Large intestine (tissue), 3 donors: ENCODE measurements at regions not wholly inside any gene's neighbourhood (a gene's known extent, or its start where the extent isn't known, plus 50 kb on each side); places are given as distances from the start of the nearest gene placed in this dataset.

ENCODE experiments used
- DNase-seq, 2 donors: peaks; one replicate each; pipeline versions ENCODE4 v3.0.0 to v3.0.0-alpha.2; 2013
- H3K27ac ChIP-seq: one replicate; pipeline ENCODE4 v1.5.1; 2013; ENCODE audit warnings: low read length
- H3K27me3 ChIP-seq: 2 replicates; pipeline ENCODE4 v1.6.1; 2013; ENCODE audit warnings: low read length; ENCODE audit not compliant: control insufficient read depth, insufficient read depth
- H3K36me3 ChIP-seq: 2 replicates; pipeline ENCODE4 v1.6.1; 2013; ENCODE audit warnings: low read length; ENCODE audit not compliant: control insufficient read depth, insufficient read depth
- H3K4me1 ChIP-seq: one replicate; pipeline ENCODE4 v1.6.1; 2013; ENCODE audit warnings: low read length; ENCODE audit not compliant: control insufficient read depth, insufficient read depth
- H3K4me3 ChIP-seq: one replicate; pipeline ENCODE4 v1.5.1; 2013; ENCODE audit warnings: low read length
- H3K9me3 ChIP-seq: one replicate; pipeline ENCODE4 v1.6.1; 2013; ENCODE audit warnings: mild to moderate bottlenecking, low read depth, low read length, moderate library complexity; ENCODE audit not compliant: control insufficient read depth
- whole genome bisulfite sequencing: methylation state at CpG from one replicate; pipeline ENCODE4 v1.1.5; 2013; ENCODE audit warnings: low lambda C conversion rate; ENCODE audit not compliant: insufficient coverage; 5-methylcytosine and 5-hydroxymethylcytosine counted together

DNA sequence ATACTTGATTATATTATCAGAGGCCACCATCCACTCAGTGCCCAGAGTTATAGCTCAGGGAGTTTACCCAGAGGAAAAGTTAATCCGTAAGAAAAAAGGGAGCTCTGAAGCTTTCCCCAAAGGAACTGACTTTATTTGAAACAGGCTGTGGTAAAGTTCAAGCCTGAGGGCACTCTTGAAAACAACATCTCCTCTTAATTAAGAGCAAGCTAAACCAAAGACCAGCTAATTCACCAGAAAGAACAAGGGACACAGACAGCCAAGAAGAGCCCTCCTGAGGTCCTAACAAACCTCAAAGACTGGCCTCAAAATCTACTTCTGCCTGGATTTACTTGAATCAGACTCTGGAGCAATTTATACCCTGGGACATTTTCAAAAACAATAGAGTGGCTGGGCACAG lies 159.6 kb upstream of the CHST15 start:
- 60% methylated on average over 1 of the region's 1 CpG for WGBS
- no peak for DNase-seq
- Histone ChIP-seq H3K4me3 (no peak overlapping the region), H3K27me3 (no peaks in the 10 kb centered on the region), H3K27ac (no peak overlapping the region), H3K9me3 (no peaks in the 10 kb centered on the region), H3K4me1 (no peaks in the 10 kb centered on the region), H3K36me3 (no peaks in the 10 kb centered on the region)

GRCh38 chr10:124252097-124252715 lies 158.8 kb upstream of the CHST15 start:
- H3K4me1 ChIP-seq, result no peaks in the 10 kb centered on the region
- no peak overlapping the region for H3K27ac ChIP-seq
- H3K27me3 ChIP-seq, result no peaks in the 10 kb centered on the region
- H3K36me3 ChIP-seq, result no peaks in the 10 kb centered on the region
- no peak overlapping the region for H3K4me3 ChIP-seq
- H3K9me3 ChIP-seq, result no peaks in the 10 kb centered on the region
- 90% methylated on average over 2 of the region's 8 CpGs for WGBS
- no peak for DNase-seq

DNA sequence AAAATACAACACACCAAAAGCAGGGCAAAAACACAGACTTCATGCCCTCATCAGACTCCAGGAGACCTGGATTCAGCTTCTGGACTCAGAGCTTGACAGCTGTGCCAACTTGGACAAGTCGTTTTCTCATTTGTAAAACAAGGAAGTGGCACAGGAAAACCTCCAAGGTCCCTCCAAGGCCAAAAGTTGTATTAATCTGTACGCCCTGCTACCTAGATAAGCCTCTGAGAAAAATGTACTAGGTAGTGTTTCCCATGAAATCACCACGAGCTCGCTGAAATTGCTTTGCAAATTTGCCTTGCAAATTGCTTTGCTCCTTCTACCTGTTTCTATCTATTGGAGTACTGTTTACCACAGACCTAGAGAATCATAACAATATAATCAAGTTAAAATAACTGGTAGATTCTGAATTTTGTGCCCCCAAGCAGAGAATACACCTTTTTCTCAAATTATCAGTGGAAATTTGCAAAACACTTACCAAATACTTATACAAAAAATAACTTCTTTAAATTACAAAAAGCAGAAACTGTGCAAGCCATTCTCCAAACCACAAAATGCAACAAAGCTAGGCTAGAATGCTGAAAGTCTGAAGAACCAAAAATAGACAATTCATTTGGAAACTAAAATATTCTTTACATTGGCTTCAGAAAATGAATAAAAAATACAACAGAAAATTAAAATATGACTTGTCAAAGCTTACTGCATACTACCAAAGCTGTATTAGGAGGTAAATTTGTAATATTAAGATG lies 158.1 kb upstream of the CHST15 start:
- Histone ChIP-seq H3K27ac (no peak overlapping the region), H3K27me3 (no peaks in the 10 kb centered on the region), H3K4me1 (no peaks in the 10 kb centered on the region), H3K36me3 (no peaks in the 10 kb centered on the region), H3K4me3 (no peak overlapping the region), H3K9me3 (no peaks in the 10 kb centered on the region)
- DNase-seq, result no peak
- no CpG with 5 or more reads among the region's 4 CpGs for WGBS

DNA sequence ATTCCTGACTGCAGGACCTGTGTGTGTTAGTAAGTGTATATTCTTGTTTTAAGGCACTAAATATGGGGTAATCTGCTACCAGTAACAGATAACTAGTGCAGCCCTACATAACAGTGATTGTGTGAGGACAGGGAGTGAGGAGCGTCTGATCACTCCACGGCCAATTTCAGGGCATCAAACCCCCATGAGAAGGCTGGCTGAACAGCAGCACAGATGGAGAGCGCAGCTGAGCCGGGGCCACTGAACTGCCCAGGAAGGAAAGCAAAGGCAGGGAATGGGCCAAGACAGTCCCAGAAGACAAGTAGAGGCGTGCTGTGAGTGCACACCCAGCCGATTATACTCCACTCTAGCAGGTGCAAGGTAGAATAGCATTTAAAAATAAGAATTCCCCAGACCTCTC lies 157.1 kb upstream of the CHST15 start:
- H3K9me3 ChIP-seq, result no peaks in the 10 kb centered on the region
- DNase-seq, result no peak
- no CpG with 5 or more reads among the region's 6 CpGs for WGBS
- no peak overlapping the region for H3K4me3 ChIP-seq
- H3K27me3 ChIP-seq, result no peaks in the 10 kb centered on the region
- H3K36me3 ChIP-seq, result no peaks in the 10 kb centered on the region
- no peaks in the 10 kb centered on the region for H3K4me1 ChIP-seq
- H3K27ac ChIP-seq, result no peak overlapping the region

DNA sequence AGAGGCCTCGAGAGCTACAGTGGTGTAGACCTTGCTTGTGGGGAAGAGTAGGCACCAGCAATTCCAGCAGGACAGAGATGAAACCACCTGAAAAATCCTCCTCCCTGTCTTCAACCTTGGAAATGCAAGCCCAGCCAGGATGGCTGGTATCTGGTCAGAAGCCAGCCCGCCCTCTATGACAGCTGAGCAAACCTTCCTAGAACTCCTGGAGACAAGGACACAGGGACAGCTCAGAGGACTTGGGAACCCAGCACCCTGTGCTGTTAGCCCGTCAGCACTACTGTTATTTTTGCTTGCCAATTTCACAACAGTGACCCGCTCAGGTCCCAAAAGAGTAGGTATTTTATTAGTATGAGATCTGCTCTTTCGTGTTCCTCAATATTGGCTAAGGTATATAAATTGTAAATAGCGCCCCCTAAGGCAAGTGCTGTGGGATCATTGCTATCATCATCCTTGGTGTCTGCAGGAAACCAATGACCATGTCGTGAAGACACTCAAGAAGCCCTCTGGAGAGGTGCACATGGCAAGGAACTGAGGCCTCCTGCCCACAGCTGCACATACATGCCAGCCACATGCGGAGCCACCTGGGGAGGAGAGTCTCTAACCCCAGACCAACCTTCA lies 156.5 kb upstream of the CHST15 start:
- no peak for DNase-seq
- H3K36me3 ChIP-seq, result no peaks in the 10 kb centered on the region
- no peaks in the 10 kb centered on the region for H3K4me1 ChIP-seq
- WGBS, result no CpG with 5 or more reads among the region's 8 CpGs
- H3K4me3 ChIP-seq, result no peak overlapping the region
- no peak overlapping the region for H3K27ac ChIP-seq
- H3K9me3 ChIP-seq, result no peaks in the 10 kb centered on the region
- H3K27me3 ChIP-seq, result no peaks in the 10 kb centered on the region

GRCh38 chr10:124249196-124249595 lies 155.8 kb upstream of the CHST15 start:
- WGBS, result no CpG with 5 or more reads among the region's 6 CpGs
- Histone ChIP-seq H3K4me3 (no peak overlapping the region), H3K4me1 (no peaks in the 10 kb centered on the region), H3K27ac (no peak overlapping the region), H3K27me3 (no peaks in the 10 kb centered on the region), H3K9me3 (no peaks in the 10 kb centered on the region), H3K36me3 (no peaks in the 10 kb centered on the region)
- DNase-seq, result no peak

- Histone ChIP-seq H3K4me1 (no peaks in the 10 kb centered on the region), H3K9me3 (no peaks in the 10 kb centered on the region), H3K27ac (no peak overlapping the region), H3K4me3 (no peak overlapping the region), H3K36me3 (no peaks in the 10 kb centered on the region), H3K27me3 (no peaks in the 10 kb centered on the region)
- DNase-seq, result no peak
- no CpG with 5 or more reads among the region's 18 CpGs for WGBS
These were observed 155.0 kb upstream of the CHST15 start for GRCh38 chr10:124248056-124249045.

GRCh38 chr10:124245806-124246440 lies 152.5 kb upstream of the CHST15 start:
- no peak overlapping the region for H3K27ac ChIP-seq
- H3K27me3 ChIP-seq, result no peaks in the 10 kb centered on the region
- H3K4me1 ChIP-seq, result no peaks in the 10 kb centered on the region
- H3K4me3 ChIP-seq, result no peak overlapping the region
- WGBS, result no CpG with 5 or more reads among the region's 11 CpGs
- H3K36me3 ChIP-seq, result no peaks in the 10 kb centered on the region
- DNase-seq, result no peak
- no peaks in the 10 kb centered on the region for H3K9me3 ChIP-seq

DNA sequence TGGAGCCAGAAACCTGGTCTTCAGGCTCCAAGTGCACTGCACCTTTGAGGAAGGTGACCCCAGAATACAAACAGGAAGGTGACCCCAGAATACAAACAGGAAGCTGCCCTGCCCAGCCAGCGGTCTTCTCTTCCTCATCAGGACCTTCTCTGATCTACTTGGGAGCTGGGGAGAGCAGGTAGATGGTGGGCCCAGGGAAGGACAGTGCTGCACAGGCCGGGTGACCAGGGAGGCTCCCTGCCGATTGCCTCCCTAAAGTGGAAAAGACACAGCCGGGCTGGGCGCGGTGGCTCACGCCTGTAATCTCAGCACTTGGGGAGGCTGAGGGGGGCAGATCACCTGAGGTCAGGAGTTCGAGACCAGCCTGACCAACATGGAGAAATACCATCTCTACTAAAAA lies 151.8 kb upstream of the CHST15 start:
- no peak for DNase-seq
- no peaks in the 10 kb centered on the region for H3K36me3 ChIP-seq
- no CpG with 5 or more reads among the region's 8 CpGs for WGBS
- no peaks in the 10 kb centered on the region for H3K4me1 ChIP-seq
- H3K27me3 ChIP-seq, result no peaks in the 10 kb centered on the region
- no peak overlapping the region for H3K4me3 ChIP-seq
- H3K9me3 ChIP-seq, result no peaks in the 10 kb centered on the region
- no peak overlapping the region for H3K27ac ChIP-seq
